Peyer's patch (tissue), 4 donors: ENCODE measurements at regions not wholly inside any gene's neighbourhood (a gene's known extent, or its start where the extent isn't known, plus 50 kb on each side); places are given as distances from the start of the nearest gene placed in this dataset.

ENCODE experiments used
- DNase-seq, 3 donors: peaks; one replicate each; pipeline ENCODE4 v3.0.0-alpha.2; 2017 to 2019
- H3K27ac ChIP-seq, 4 donors: fragments of 200-600 bp; sonication (generic); one replicate each; pipeline ENCODE4 v1.5.1; 2016 to 2019
- H3K27me3 ChIP-seq, 2 donors: fragments of 200-600 bp; sonication (generic); one replicate each; pipeline ENCODE4 v1.5.1; 2019
- H3K36me3 ChIP-seq, 3 donors: fragments of 200-600 bp; sonication (generic); one replicate each; pipeline ENCODE4 v1.5.1; 2016 to 2019
- H3K4me1 ChIP-seq, 4 donors: fragments of 200-600 bp; sonication (generic); one replicate each; pipeline ENCODE4 v1.5.1; 2016 to 2019
- H3K4me3 ChIP-seq, 4 donors: fragments of 200-600 bp; sonication (generic); 1 replicate in 3 of 4; 2 replicates in 1 of 4; pipeline ENCODE4 v1.5.1; 2016 to 2019; ENCODE audit warnings: mild to moderate bottlenecking in 1 of 4
- H3K9me3 ChIP-seq, 4 donors: fragments of 200-600 bp; sonication (generic); one replicate each; pipeline ENCODE4 v1.5.1; 2016 to 2019; ENCODE audit warnings: mild to moderate bottlenecking in 1 of 4
- CTCF ChIP-seq, 6 experiments: fragments of 450-650 bp in 4 of 6; fragments of 200-600 bp in 2 of 6; sonication (generic) in 1 of 6; IDR thresholded peaks; one replicate each; pipeline ENCODE4 v1.5.1; 2017 to 2019; ENCODE audit warnings: antibody characterized with exemption in 6 of 6, mild to moderate bottlenecking in 3 of 6, moderate library complexity in 1 of 6
- POLR2A ChIP-seq, 2 donors: fragments of 450-650 bp; IDR thresholded peaks; one replicate each; pipeline ENCODE4 v1.5.1; 2017; ENCODE audit warnings: antibody characterized with exemption in 2 of 2, mild to moderate bottlenecking in 2 of 2, moderate library complexity in 2 of 2

- no peaks in the 10 kb centered on the region for H3K36me3 ChIP-seq
- no peak overlapping the region for H3K4me3 ChIP-seq
- no peak for DNase-seq
- no peaks in the 10 kb centered on the region for H3K4me1 ChIP-seq
- no peak overlapping the region for H3K27ac ChIP-seq
- no peaks in the 10 kb centered on the region for H3K9me3 ChIP-seq
- TF ChIP-seq CTCF (IDR thresholded peaks at IDR 0.05) (no peak), POLR2A (IDR thresholded peaks at IDR 0.05) (no peak)
- H3K27me3 ChIP-seq: no peaks in the 10 kb centered on the region
Observed at GRCh38 chr3:159453945-159454344, 534.7 kb upstream of the IL12A start.

GRCh38 chr3:159455741-159456181 is 532.9 kb upstream of the IL12A start:
- no peaks in the 10 kb centered on the region for H3K36me3 ChIP-seq
- H3K27me3 ChIP-seq: no peaks in the 10 kb centered on the region
- H3K4me1 ChIP-seq: no peaks in the 10 kb centered on the region
- TF ChIP-seq CTCF (IDR thresholded peaks at IDR 0.05): no peak
- no peak for TF ChIP-seq POLR2A (IDR thresholded peaks at IDR 0.05)
- no peaks in the 10 kb centered on the region for H3K9me3 ChIP-seq
- no peak overlapping the region for H3K27ac ChIP-seq
- H3K4me3 ChIP-seq: no peak overlapping the region
- no peak for DNase-seq

- Histone ChIP-seq H3K36me3 (no peaks in the 10 kb centered on the region), H3K27me3 (no peaks in the 10 kb centered on the region), H3K27ac (no peak overlapping the region), H3K9me3 (no peaks in the 10 kb centered on the region), H3K4me3 (no peak overlapping the region), H3K4me1 (no peaks in the 10 kb centered on the region)
- no peak for DNase-seq
- TF ChIP-seq POLR2A (IDR thresholded peaks at IDR 0.05) (no peak), CTCF (IDR thresholded peaks at IDR 0.05) (no peak)
Observed at GRCh38 chr3:159458010-159458409, 530.6 kb upstream of the IL12A start.

- Histone ChIP-seq H3K9me3 (no peaks in the 10 kb centered on the region), H3K4me1 (no peaks in the 10 kb centered on the region), H3K27me3 (no peaks in the 10 kb centered on the region), H3K27ac (no peak overlapping the region), H3K4me3 (no peak overlapping the region), H3K36me3 (no peaks in the 10 kb centered on the region)
- TF ChIP-seq CTCF (IDR thresholded peaks at IDR 0.05) (no peak), POLR2A (IDR thresholded peaks at IDR 0.05) (no peak)
- DNase-seq: no peak
Observed at GRCh38 chr3:159458982-159459381, 529.7 kb upstream of the IL12A start.

GRCh38 chr3:159472611-159473010 is 516.0 kb upstream of the IL12A start:
- DNase-seq: no peak
- Histone ChIP-seq H3K4me1 (no peaks in the 10 kb centered on the region), H3K4me3 (no peak overlapping the region), H3K27ac (no peak overlapping the region), H3K36me3 (no peaks in the 10 kb centered on the region), H3K27me3 (no peaks in the 10 kb centered on the region), H3K9me3 (no peaks in the 10 kb centered on the region)
- no peak for TF ChIP-seq CTCF (IDR thresholded peaks at IDR 0.05)
- no peak for TF ChIP-seq POLR2A (IDR thresholded peaks at IDR 0.05)

GRCh38 chr3:159473206-159473605 is 515.4 kb upstream of the IL12A start:
- Histone ChIP-seq H3K4me1 (no peaks in the 10 kb centered on the region), H3K9me3 (no peaks in the 10 kb centered on the region), H3K4me3 (no peak overlapping the region), H3K27ac (no peak overlapping the region), H3K27me3 (no peaks in the 10 kb centered on the region), H3K36me3 (no peaks in the 10 kb centered on the region)
- no peak for DNase-seq
- TF ChIP-seq CTCF (IDR thresholded peaks at IDR 0.05): no peak
- no peak for TF ChIP-seq POLR2A (IDR thresholded peaks at IDR 0.05)
